B cell (primary cell): ENCODE measurements at regions not wholly inside any gene's neighbourhood (a gene's known extent, or its start where the extent isn't known, plus 50 kb on each side); places are given as distances from the start of the nearest gene placed in this dataset.

Source experiments
- ATAC-seq: fragments of 200-7000 bp; cut with Tn5 transposase; one replicate; pipeline ENCODE4 v1.10.0; 2021; ENCODE audit warnings: low read depth, mild to moderate bottlenecking, moderate number of reproducible peaks, moderate library complexity
- CTCF ChIA-PET: fragments of 350-600 bp; sonication (Branson Sonifier 250); formaldehyde crosslinking; loops from one replicate; lab custom pipeline; 2021; ENCODE audit warnings: antibody characterized with exemption, inconsistent platforms; lab: Charles Lee
- POLR2A ChIA-PET: fragments of 350-600 bp; sonication (Branson Sonifier 250); formaldehyde crosslinking; loops from one replicate; lab custom pipeline; 2021; ENCODE audit warnings: antibody characterized with exemption; lab: Charles Lee
- DNase-seq: peaks from one replicate; pipeline ENCODE4 v3.0.0; 2013
- H2AFZ ChIP-seq: 2 replicates; pipeline ENCODE4 v1.6.1; 2012; ENCODE audit warnings: mild to moderate bottlenecking, low read depth, low read length; ENCODE audit not compliant: insufficient read depth, poor library complexity, severe bottlenecking
- H3K27ac ChIP-seq, 2 donors: 1 replicate in 1 of 2; 2 replicates in 1 of 2; pipeline ENCODE4 v1.5.1; 2012 to 2013; ENCODE audit warnings: low read length in 2 of 2, mild to moderate bottlenecking in 2 of 2, moderate library complexity in 1 of 2
- H3K27me3 ChIP-seq, 4 experiments: fragments of 200-600 bp in 1 of 4; sonication (generic) in 1 of 4; replicated peaks in 1 of 4; 1 replicate in 2 of 4; 2 replicates in 2 of 4; pipeline versions ENCODE4 v1.6.1 to v1.7.0; 2013 to 2016; ENCODE audit warnings: low read length in 3 of 4, mild to moderate bottlenecking in 2 of 4, mixed read lengths in 1 of 4, moderate library complexity in 1 of 4; ENCODE audit not compliant: insufficient read depth in 4 of 4, control insufficient read depth in 3 of 4; ENCODE audit errors: control extremely low read depth in 1 of 4
- H3K36me3 ChIP-seq, 2 experiments: replicated peaks in 1 of 2; 1 replicate in 1 of 2; 2 replicates in 1 of 2; pipeline versions ENCODE4 v1.6.1 to v1.7.1; 2013; ENCODE audit warnings: low read length in 1 of 2; ENCODE audit not compliant: insufficient read depth in 2 of 2, control insufficient read depth in 1 of 2; ENCODE audit errors: control extremely low read depth in 1 of 2, extremely low read depth in 1 of 2
- H3K4me1 ChIP-seq, 2 donors: fragments of 200-600 bp in 1 of 2; sonication (generic) in 1 of 2; 1 replicate in 1 of 2; 2 replicates in 1 of 2; pipeline versions ENCODE4 v1.5.1 to v1.6.1; 2013 to 2017; ENCODE audit warnings: low read length in 2 of 2; ENCODE audit not compliant: control insufficient read depth in 2 of 2, insufficient read depth in 2 of 2
- H3K4me2 ChIP-seq: replicated peaks from 2 replicates; pipeline ENCODE3; 2012; ENCODE audit warnings: mild to moderate bottlenecking, low read depth, low read length; ENCODE audit not compliant: poor library complexity, severe bottlenecking
- H3K4me3 ChIP-seq, 5 experiments: fragments of 200-600 bp in 1 of 5; sonication (generic) in 1 of 5; 1 replicate in 3 of 5; 2 replicates in 2 of 5; pipeline versions ENCODE4 v1.5.1 to v1.7.0; 2011 to 2016; ENCODE audit warnings: low read length in 4 of 5, mild to moderate bottlenecking in 4 of 5, low read depth in 2 of 5, control low read depth in 1 of 5, moderate library complexity in 1 of 5; ENCODE audit not compliant: insufficient read depth in 1 of 5; ENCODE audit errors: control extremely low read depth in 1 of 5, extremely low read depth in 1 of 5
- H3K79me2 ChIP-seq: fragments of 200-600 bp; sonication (generic); one replicate; pipeline ENCODE4 v1.6.0; 2016; ENCODE audit warnings: low read length; ENCODE audit not compliant: control insufficient read depth, insufficient read depth
- H3K9ac ChIP-seq: fragments of 200-600 bp; sonication (generic); 2 replicates; pipeline ENCODE4 v1.6.1; 2017; ENCODE audit warnings: mild to moderate bottlenecking, low read length, moderate library complexity
- H3K9me3 ChIP-seq, 3 donors: one replicate each; pipeline versions ENCODE4 v1.6.1 to v1.7.1; 2013; ENCODE audit warnings: low read length in 2 of 3; ENCODE audit not compliant: control insufficient read depth in 2 of 3, insufficient read depth in 1 of 3; ENCODE audit errors: control extremely low read depth in 1 of 3
- H4K20me1 ChIP-seq: 2 replicates; pipeline ENCODE4 v1.6.0; 2012; ENCODE audit warnings: mild to moderate bottlenecking, low read length; ENCODE audit not compliant: insufficient read depth, control insufficient read depth, poor library complexity, severe bottlenecking
- H3K27ac Mint-ChIP-seq: one replicate; pipeline ENCODE4 v1.8.0; 2021; ENCODE audit warnings: mixed read lengths
- H3K27me3 Mint-ChIP-seq: one replicate; pipeline ENCODE4 v1.8.0; 2021; ENCODE audit warnings: mixed read lengths
- H3K4me1 Mint-ChIP-seq: one replicate; pipeline ENCODE4 v1.8.0; 2021; ENCODE audit warnings: mixed read lengths
- H3K4me3 Mint-ChIP-seq: one replicate; pipeline ENCODE4 v1.8.0; 2021; ENCODE audit warnings: mixed read lengths
- H3K9me3 Mint-ChIP-seq: one replicate; pipeline ENCODE4 v1.8.0; 2022; ENCODE audit warnings: mixed read lengths; ENCODE audit not compliant: insufficient read depth
- CTCF ChIP-seq: fragments of 200-600 bp; IDR thresholded peaks from one replicate; pipeline ENCODE4 v1.8.0; 2022; ENCODE audit warnings: antibody characterized with exemption, mild to moderate bottlenecking
- EZH2 ChIP-seq: IDR thresholded peaks from 2 replicates; pipeline ENCODE4 v1.6.1; 2012; ENCODE audit warnings: borderline replicate concordance, low read depth, mild to moderate bottlenecking, moderate library complexity, low read length; ENCODE audit not compliant: insufficient read depth, poor library complexity, severe bottlenecking
- WGBS: methylation state at CpG from one replicate; pipeline ENCODE4 v1.1.5; 2013; ENCODE audit warnings: missing lambda C conversion rate; ENCODE audit not compliant: insufficient coverage; 5-methylcytosine and 5-hydroxymethylcytosine counted together
- intact Hi-C: fragments of 100-400 bp; cut with micrococcal nuclease; formaldehyde crosslinking; loops from one replicate; pipeline ENCODE4 v1.10.0; 2022

- Histone ChIP-seq H3K4me2 (no peak overlapping the region), H3K9me3 (peaks cover 0 to 1% (median 0%) of the 10 kb centered on the region in 3 donors), H4K20me1 (no peaks in the 10 kb centered on the region), H3K4me3 (no peak overlapping the region), H3K4me1 (no peaks in the 10 kb centered on the region), H3K27me3 (peaks cover 0 to 5% (median 0%) of the 10 kb centered on the region in 4 experiments), H3K36me3 (no peaks in the 10 kb centered on the region), H3K27ac (no peak overlapping the region), H3K79me2 (no peaks in the 10 kb centered on the region), H3K9ac (no peak overlapping the region), H2AFZ (no peak overlapping the region)
- 100% methylated on average over 1 of the region's 5 CpGs for WGBS
- H3K27me3 Mint-ChIP-seq, result peaks cover 22% of the 10 kb centered on the region
- CTCF ChIA-PET, result interaction anchor here (1.5 kb wide), 1 partner anchor 785 kb away, joined by 4 read pairs; no protein-coding TSS in a partner anchor
- POLR2A ChIA-PET, result no interaction called here
- peaks cover 2% of the 10 kb centered on the region for H3K9me3 Mint-ChIP-seq
- no peak for ATAC-seq
- TF ChIP-seq CTCF (no peak), EZH2 (no peak)
- intact Hi-C loops, result no loop called here
- H3K4me1 Mint-ChIP-seq, result no peaks in the 10 kb centered on the region
- no peak for DNase-seq
- H3K27ac Mint-ChIP-seq, result no peak overlapping the region
- H3K4me3 Mint-ChIP-seq, result no peak overlapping the region
These were observed 103.2 kb upstream of the TJP1 start for GRCh38 chr15:29925227-29926082.

- H3K27me3 ChIP-seq, result peaks cover 0 to 5% (median 0%) of the 10 kb centered on the region in 4 experiments
- no peak overlapping the region for H3K27ac ChIP-seq
- no peaks in the 10 kb centered on the region for H4K20me1 ChIP-seq
- Mint-ChIP-seq H3K27me3 (peaks cover 21% of the 10 kb centered on the region), H3K4me1 (no peaks in the 10 kb centered on the region), H3K9me3 (peaks cover 2% of the 10 kb centered on the region), H3K27ac (no peak overlapping the region), H3K4me3 (no peak overlapping the region)
- WGBS, result no CpG with 5 or more reads among the region's 4 CpGs
- DNase-seq (no peak), ATAC-seq (no peak)
- peaks cover 0 to 2% (median 0%) of the 10 kb centered on the region in 3 donors for H3K9me3 ChIP-seq
- ChIA-PET CTCF (no interaction called here), POLR2A (no interaction called here)
- no peak for TF ChIP-seq CTCF
- TF ChIP-seq EZH2, result no peak
- no peaks in the 10 kb centered on the region for H3K79me2 ChIP-seq
- no peak overlapping the region for H2AFZ ChIP-seq
- intact Hi-C loops, result no loop called here
- H3K36me3 ChIP-seq, result no peaks in the 10 kb centered on the region
- H3K9ac ChIP-seq, result no peak overlapping the region
- no peak overlapping the region for H3K4me3 ChIP-seq
- H3K4me1 ChIP-seq, result no peaks in the 10 kb centered on the region
- no peak overlapping the region for H3K4me2 ChIP-seq
These were observed 102.5 kb upstream of the TJP1 start for GRCh38 chr15:29924750-29925149.
